ENCODE measurements at regions not wholly inside any gene's neighbourhood (a gene's known extent, or its start where the extent isn't known, plus 50 kb on each side); places are given as distances from the start of the nearest gene placed in this dataset.
A peak's percentile ranks its signal among the peaks of the same experiment; 100 is the strongest.
"Not testable (repeated sequence)": the region's sequence is repeated elsewhere in the genome, so short reads cannot be mapped to it uniquely, and the experiment has no call there.

DNA sequence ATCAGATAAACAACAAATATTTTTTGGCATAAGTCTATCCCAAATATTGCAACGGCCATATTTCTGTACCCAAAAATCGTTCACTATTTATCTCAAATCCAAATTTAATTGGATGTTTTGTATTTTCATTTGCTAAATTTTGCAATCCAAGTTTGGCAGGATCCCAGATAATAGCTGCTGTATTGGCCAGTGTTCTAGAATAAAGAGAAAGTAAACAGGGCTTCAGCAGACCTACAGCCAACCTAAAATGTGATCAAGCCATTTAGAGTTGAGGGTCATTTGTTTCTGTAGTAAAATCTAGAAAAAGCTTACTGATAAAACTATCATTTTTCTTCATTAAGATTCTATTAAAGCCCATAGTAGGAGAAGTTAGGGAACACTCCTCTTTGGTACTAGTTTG lies 506.6 kb upstream of the PTBP2 start:
- no peak overlapping the region for H3K4me3 Mint-ChIP-seq

DNA sequence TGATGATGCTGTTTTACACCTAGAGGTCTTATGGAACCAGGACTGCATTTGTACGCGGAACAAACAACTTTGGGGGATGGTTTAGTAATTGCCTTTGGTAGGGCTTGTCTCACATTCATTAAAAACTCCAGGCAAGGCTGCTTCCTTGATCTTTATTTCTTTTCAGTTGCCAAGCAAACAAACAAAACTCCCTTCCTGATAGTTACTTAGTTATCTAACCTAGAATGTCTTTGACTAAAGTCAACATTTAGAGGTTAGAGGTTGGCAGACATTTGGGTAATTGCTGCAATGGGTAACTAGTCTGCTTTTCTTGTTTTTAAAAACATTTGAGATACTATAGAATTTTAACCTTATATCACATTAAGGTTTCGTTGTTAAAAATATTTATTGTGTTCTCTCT lies 500.9 kb upstream of the PTBP2 start:
- no peak for DNase-seq
- intact Hi-C loops (cut with micrococcal nuclease): no loop called here
- no peaks in the 10 kb centered on the region for H3K36me3 Mint-ChIP-seq (ENCODE audit: low read depth)
- H3K9me3 Mint-ChIP-seq: no peaks in the 10 kb centered on the region
- no peaks in the 10 kb centered on the region for H3K4me1 Mint-ChIP-seq (ENCODE audit: low read depth)
- no peak overlapping the region for H3K4me3 Mint-ChIP-seq
- no peak overlapping the region for H3K27ac Mint-ChIP-seq
- no peaks in the 10 kb centered on the region for H3K27me3 Mint-ChIP-seq (ENCODE audit: low read depth)
- CTCF ChIA-PET: no interaction called here

More for the DNA sequence above, 506.6 kb upstream of the PTBP2 start:
- CTCF ChIA-PET: no interaction called here
- Mint-ChIP-seq H3K4me1 (ENCODE audit: low read depth) (no peaks in the 10 kb centered on the region), H3K9me3 (no peaks in the 10 kb centered on the region), H3K36me3 (ENCODE audit: low read depth) (no peaks in the 10 kb centered on the region), H3K27ac (no peak overlapping the region), H3K27me3 (ENCODE audit: low read depth) (no peaks in the 10 kb centered on the region)
- intact Hi-C loops (cut with micrococcal nuclease): no loop called here
- no peak for DNase-seq

DNA sequence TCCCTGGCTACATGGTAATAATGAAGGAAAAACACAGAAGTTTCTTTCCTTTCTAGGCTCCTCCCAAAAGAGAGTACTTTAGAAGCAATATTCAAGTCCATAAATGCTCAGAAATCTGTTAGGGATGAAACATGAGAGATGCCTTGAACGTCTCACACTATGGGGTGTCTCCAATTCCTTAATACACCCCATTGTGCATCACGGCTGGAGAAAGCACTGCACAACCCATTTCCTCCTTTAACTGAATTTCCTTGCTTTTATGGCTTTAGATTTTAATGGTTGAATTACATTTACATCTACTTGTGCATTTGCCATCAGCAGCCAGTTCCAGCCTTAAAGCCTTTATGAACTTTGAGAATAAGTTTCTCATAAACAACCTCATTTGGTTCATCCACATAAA lies 498.9 kb upstream of the PTBP2 start:
- Mint-ChIP-seq H3K36me3 (ENCODE audit: low read depth) (no peaks in the 10 kb centered on the region), H3K4me3 (no peak overlapping the region), H3K27me3 (ENCODE audit: low read depth) (no peaks in the 10 kb centered on the region), H3K9me3 (no peaks in the 10 kb centered on the region), H3K27ac (no peak overlapping the region), H3K4me1 (ENCODE audit: low read depth) (no peaks in the 10 kb centered on the region)
- no peak for DNase-seq
- intact Hi-C loops (cut with micrococcal nuclease): no loop called here
- CTCF ChIA-PET: interaction anchor here (0.7 kb wide), 1 partner anchor 14 kb away, joined by 3 read pairs; no protein-coding TSS in a partner anchor

DNA sequence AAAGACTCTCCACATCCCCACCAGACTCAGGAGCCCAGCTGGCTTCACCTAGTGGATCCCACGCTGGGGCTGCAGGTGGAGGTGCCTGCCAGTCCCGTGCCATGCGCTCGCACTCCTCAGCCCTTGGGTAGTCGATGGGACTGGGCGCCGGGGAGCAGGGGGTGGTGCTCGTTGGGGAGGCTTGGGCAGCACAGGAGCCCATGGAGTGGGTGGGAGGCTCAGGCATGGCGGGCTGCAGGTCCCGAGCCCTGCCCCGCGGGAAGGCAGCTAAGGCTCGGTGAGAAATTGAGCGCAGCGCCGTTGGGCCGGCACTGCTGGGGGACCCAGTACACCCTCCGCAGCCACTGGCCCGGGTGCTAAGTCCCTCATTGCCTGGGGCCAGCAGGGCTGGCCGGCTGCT lies 497.4 kb upstream of the PTBP2 start:
- H3K4me1 Mint-ChIP-seq (ENCODE audit: low read depth); CTCF ChIA-PET; H3K4me3 Mint-ChIP-seq: not testable (repeated sequence)

DNA sequence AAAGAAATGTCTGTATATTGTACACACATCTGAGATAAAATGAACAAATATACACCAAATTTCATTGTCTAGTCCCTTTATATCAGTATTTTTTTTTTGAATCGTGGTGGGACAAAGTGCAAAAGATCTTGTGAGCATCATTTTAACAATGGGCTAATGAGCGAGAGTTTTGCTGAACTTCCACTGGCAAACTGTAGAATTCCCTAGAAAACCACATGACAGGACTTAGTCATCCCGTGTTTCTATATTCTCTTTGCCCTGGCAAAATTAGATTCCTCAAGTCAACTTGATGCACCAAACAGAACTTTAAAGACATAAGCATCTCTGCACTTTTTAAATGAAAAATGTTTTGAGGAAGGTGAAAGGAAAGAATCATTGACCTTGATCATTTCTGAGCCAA lies 488.2 kb upstream of the PTBP2 start:
- CTCF ChIA-PET: no interaction called here
- no peak overlapping the region for H3K4me3 Mint-ChIP-seq
- no peak overlapping the region for H3K27ac Mint-ChIP-seq
- intact Hi-C loops (cut with micrococcal nuclease): loop anchor here (10.0 kb wide), 2 partner anchors 171 to 731 kb away; no protein-coding TSS in a partner anchor
- no peak for DNase-seq
- H3K27me3 Mint-ChIP-seq (ENCODE audit: low read depth): peaks cover 1% of the 10 kb centered on the region
- H3K4me1 Mint-ChIP-seq (ENCODE audit: low read depth): no peaks in the 10 kb centered on the region
- no peaks in the 10 kb centered on the region for H3K36me3 Mint-ChIP-seq (ENCODE audit: low read depth)
- no peaks in the 10 kb centered on the region for H3K9me3 Mint-ChIP-seq

More for the DNA sequence above, 497.4 kb upstream of the PTBP2 start:
- H3K36me3 Mint-ChIP-seq (ENCODE audit: low read depth); DNase-seq; intact Hi-C loops (cut with micrococcal nuclease); H3K9me3 Mint-ChIP-seq; H3K27ac Mint-ChIP-seq; H3K27me3 Mint-ChIP-seq (ENCODE audit: low read depth): not testable (repeated sequence)

DNA sequence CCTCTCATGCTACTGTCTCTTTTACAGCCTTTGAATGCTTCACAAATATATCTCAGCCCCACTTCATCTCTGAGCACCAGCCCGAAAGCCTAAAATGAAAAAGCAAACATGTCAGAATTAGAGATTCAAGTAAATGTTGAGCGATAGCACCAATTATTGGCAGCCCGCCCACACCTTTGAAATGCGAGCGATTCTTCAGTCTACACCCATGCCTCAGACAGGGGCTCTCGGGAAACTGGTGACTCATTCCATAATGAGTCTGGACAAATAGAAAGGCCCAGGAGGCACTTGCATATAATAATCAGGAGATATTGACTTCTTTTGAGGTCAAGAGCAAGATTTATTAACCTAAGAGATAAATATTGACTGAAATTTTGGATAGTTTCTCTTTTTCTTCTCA lies 487.3 kb upstream of the PTBP2 start:
- H3K9me3 Mint-ChIP-seq: no peaks in the 10 kb centered on the region
- no peaks in the 10 kb centered on the region for H3K4me1 Mint-ChIP-seq (ENCODE audit: low read depth)
- no peaks in the 10 kb centered on the region for H3K36me3 Mint-ChIP-seq (ENCODE audit: low read depth)
- DNase-seq: no peak
- no peak overlapping the region for H3K27ac Mint-ChIP-seq
- intact Hi-C loops (cut with micrococcal nuclease): loop anchor here (10.0 kb wide), 2 partner anchors 171 to 731 kb away; no protein-coding TSS in a partner anchor
- H3K4me3 Mint-ChIP-seq: no peak overlapping the region
- peaks cover 1% of the 10 kb centered on the region for H3K27me3 Mint-ChIP-seq (ENCODE audit: low read depth)
- CTCF ChIA-PET: no interaction called here

DNA sequence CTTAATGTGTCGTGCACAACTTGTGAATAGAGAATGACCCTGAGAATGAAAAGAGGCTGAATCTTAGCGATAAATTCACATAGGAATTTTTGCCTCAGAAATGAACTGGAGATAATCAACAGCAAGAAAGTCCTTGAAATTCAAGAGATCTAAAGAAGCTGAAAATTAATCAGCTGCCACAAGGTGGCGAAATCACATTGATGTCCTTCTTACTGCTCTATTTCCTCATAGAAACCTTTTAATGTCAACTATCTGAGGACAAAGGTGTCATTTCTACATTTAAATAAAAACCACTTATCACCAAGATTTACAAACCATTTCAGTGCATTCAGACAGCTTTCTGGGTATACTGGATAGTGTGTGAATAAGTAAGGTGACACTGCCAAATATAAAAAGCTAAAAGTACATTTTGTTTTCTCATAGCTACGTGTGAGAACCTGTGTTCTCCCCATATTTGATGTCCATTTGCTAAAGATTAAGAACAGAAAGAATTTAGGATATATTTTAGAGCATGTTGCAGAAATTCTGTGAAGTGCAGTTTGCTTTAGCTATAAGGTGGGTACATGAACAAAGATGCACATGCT lies 485.3 kb upstream of the PTBP2 start:
- H3K27me3 Mint-ChIP-seq (ENCODE audit: low read depth): peaks cover 1% of the 10 kb centered on the region
- no peaks in the 10 kb centered on the region for H3K36me3 Mint-ChIP-seq (ENCODE audit: low read depth)
- CTCF ChIA-PET: interaction anchor here (1.1 to 1.8 kb wide), 4 partner anchors 13 to 609 kb away, joined by 3 to 6 read pairs (median 4); no protein-coding TSS in a partner anchor
- H3K9me3 Mint-ChIP-seq: no peaks in the 10 kb centered on the region
- intact Hi-C loops (cut with micrococcal nuclease): loop anchor here (1.0 to 10.0 kb wide), 4 partner anchors 169 to 1815 kb away; no protein-coding TSS in a partner anchor
- DNase-seq: peak; percentile 21
- H3K4me3 Mint-ChIP-seq: no peak overlapping the region
- H3K4me1 Mint-ChIP-seq (ENCODE audit: low read depth): no peaks in the 10 kb centered on the region
- H3K27ac Mint-ChIP-seq: no peak overlapping the region

DNA sequence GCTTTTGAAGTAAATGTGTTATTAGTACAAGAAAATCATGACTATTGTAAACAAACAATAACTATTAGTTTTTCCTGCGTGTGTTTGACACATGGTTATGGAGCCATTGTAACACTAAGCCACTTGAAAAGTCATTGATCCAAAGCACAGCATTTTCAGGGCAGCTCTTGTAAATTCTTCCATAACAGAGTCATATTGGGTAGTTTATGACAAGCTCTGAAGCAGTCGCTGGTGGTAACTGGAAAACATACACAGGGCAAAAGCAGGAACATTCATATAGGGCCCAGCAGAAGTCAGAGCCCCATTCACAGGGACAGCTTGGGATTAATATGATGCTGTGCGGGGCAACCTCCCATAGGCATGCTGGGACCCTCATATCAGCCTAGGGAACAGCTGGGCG lies 483.2 kb upstream of the PTBP2 start:
- CTCF ChIA-PET: no interaction called here
- no peak for DNase-seq
- Mint-ChIP-seq H3K27ac (no peak overlapping the region), H3K4me3 (no peak overlapping the region), H3K4me1 (ENCODE audit: low read depth) (no peaks in the 10 kb centered on the region), H3K9me3 (no peaks in the 10 kb centered on the region), H3K27me3 (ENCODE audit: low read depth) (peaks cover 1% of the 10 kb centered on the region), H3K36me3 (ENCODE audit: low read depth) (no peaks in the 10 kb centered on the region)
- intact Hi-C loops (cut with micrococcal nuclease): loop anchor here (10.0 kb wide), 2 partner anchors 166 to 726 kb away; no protein-coding TSS in a partner anchor

DNA sequence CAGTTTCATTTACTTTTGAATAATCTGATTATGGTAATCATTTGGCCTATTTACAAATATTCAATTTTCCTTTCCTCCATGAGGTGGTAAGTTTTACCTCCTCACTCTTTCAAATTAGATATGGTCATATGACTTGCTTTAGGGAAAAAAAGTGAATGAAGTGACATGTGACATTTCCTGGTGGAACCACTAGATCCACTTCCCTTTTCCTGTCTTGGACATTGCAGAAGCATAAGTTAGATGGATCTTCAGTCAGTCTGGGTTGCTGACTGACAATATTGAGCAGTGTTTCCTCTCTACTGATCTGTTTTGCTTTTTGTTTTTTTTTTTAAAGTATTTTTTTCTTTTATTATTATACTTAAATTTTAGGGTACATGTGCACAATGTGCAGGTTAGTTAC lies 481.1 kb upstream of the PTBP2 start:
- no peak overlapping the region for H3K4me3 Mint-ChIP-seq
- no peaks in the 10 kb centered on the region for H3K9me3 Mint-ChIP-seq
- CTCF ChIA-PET: no interaction called here
- no peak for DNase-seq
- no peaks in the 10 kb centered on the region for H3K27me3 Mint-ChIP-seq (ENCODE audit: low read depth)
- intact Hi-C loops (cut with micrococcal nuclease): no loop called here
- no peaks in the 10 kb centered on the region for H3K4me1 Mint-ChIP-seq (ENCODE audit: low read depth)
- H3K27ac Mint-ChIP-seq: no peak overlapping the region
- H3K36me3 Mint-ChIP-seq (ENCODE audit: low read depth): no peaks in the 10 kb centered on the region

DNA sequence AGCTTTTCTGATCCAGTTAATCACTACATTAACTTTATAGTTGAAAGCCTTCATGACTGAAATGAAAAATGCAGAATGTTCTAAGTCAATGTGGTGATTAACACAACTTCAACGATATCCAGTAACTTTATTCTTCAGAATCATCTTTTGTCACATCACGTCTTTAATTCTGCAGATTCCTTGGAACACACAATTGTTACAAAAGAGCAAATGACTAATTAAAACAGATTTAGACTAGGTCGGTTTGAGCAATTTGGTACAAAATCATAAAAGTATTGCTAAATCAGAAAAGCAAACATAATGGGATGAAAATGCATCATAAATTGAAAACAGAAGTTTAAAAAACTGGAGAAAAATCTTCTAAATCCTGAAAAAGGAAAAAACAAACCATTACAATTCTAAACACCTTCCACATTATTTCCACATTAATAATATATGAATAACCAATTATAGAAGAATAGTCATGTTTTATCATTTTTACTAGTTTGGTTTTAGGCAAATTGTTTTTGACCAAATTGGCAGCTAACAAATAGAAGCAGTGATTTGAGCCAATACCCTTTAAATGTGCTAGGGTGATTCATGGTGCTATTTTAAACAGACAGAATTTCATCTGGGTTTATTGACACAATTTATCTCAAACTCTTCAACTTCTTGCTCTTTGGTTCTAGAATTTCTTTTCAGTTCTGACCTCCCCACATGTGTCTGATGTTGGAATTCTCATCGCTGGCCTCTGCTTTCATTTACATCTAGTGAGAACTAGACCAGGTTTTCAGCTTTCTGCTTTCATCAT lies 468.1 kb upstream of the PTBP2 start:
- Mint-ChIP-seq H3K36me3 (ENCODE audit: low read depth) (no peaks in the 10 kb centered on the region), H3K4me1 (ENCODE audit: low read depth) (no peaks in the 10 kb centered on the region), H3K4me3 (no peak overlapping the region), H3K9me3 (no peaks in the 10 kb centered on the region), H3K27ac (no peak overlapping the region), H3K27me3 (ENCODE audit: low read depth) (no peaks in the 10 kb centered on the region)
- CTCF ChIA-PET: interaction anchor here (0.6 kb wide), 1 partner anchor 16 kb away, joined by 3 read pairs; no protein-coding TSS in a partner anchor
- intact Hi-C loops (cut with micrococcal nuclease): loop anchor here (5.0 kb wide), 1 partner anchor 424 kb away; no protein-coding TSS in a partner anchor
- no peak for DNase-seq

DNA sequence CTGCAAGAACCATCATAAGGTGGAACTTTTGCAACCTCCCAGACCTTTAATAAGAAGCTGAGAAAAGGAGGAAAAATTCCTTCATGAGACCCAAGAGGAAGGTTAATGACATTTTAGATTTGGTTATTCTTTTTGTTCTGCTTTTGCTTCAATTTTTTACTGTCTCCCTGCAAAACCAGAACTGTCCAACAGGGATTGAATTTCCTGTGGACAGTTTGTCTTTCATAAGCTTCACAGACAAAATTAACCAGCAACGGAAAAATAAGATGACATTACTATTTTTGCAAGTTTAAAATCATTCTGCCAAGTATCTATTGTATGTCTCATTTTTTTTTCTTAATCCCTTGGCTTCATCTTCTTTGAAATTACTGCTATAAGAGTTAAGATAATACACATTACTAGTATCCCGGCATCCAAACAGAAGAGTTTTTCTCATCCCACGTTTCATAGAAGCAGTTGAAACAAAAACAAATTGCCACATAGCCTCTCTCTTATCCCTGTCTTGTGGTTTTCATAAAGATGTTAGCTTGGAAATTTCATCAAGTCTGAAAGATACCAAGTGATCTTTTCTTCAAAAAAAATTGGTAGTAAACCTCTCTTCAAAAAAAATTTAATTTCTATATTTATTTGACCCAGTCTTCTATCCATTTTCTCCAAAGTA lies 465.3 kb upstream of the PTBP2 start:
- no peaks in the 10 kb centered on the region for H3K27me3 Mint-ChIP-seq (ENCODE audit: low read depth)
- no peak for DNase-seq
- no peak overlapping the region for H3K27ac Mint-ChIP-seq
- intact Hi-C loops (cut with micrococcal nuclease): no loop called here
- no peak overlapping the region for H3K4me3 Mint-ChIP-seq
- H3K36me3 Mint-ChIP-seq (ENCODE audit: low read depth): no peaks in the 10 kb centered on the region
- no peaks in the 10 kb centered on the region for H3K4me1 Mint-ChIP-seq (ENCODE audit: low read depth)
- CTCF ChIA-PET: no interaction called here
- H3K9me3 Mint-ChIP-seq: no peaks in the 10 kb centered on the region

DNA sequence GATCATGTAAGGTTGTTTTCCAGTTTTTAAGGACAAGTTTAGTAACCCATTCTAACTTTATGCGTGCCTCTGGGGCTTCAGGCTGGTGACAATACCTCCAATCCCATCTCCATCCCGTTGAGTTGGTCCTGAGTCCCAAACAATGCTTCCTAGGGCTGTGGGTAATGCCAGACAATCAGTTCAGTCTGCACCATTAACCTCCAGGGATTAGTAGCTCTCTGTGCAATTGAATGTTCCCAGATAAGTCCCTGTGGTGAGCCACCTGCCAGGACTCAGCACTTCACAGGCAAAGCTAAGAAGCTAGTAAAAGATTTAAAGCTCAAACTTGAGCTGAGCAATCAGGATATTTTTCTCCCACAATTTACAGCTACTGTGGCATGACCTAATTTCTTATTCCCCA lies 462.2 kb upstream of the PTBP2 start:
- Mint-ChIP-seq H3K4me3 (no peak overlapping the region), H3K4me1 (ENCODE audit: low read depth) (no peaks in the 10 kb centered on the region), H3K36me3 (ENCODE audit: low read depth) (no peaks in the 10 kb centered on the region), H3K9me3 (no peaks in the 10 kb centered on the region), H3K27me3 (ENCODE audit: low read depth) (no peaks in the 10 kb centered on the region), H3K27ac (no peak overlapping the region)
- DNase-seq: no peak
- intact Hi-C loops (cut with micrococcal nuclease): no loop called here
- CTCF ChIA-PET: no interaction called here
